ENCODE measurements at regions not wholly inside any gene's neighbourhood (a gene's known extent, or its start where the extent isn't known, plus 50 kb on each side); places are given as distances from the start of the nearest gene placed in this dataset.

GRCh38 chr16:14368399-14368798 is 261.7 kb downstream of the PARN start:
- in situ Hi-C loops (cut with MboI; ENCODE audit: low pct_ligation_motif_present in 1 of 4, low pct_unique_long_range_greater_than_20kb in 1 of 4, low sequenced_read_pairs in 3 of 4) (no loop called here), intact Hi-C loops (cut with DNase I; ENCODE audit: low total_unique reads) (no loop called here)
- H3K4me1 ChIP-seq: no peaks in the 10 kb centered on the region
- 86 to 100% methylated on average over 1 to 3 of the region's 3 CpGs for WGBS, 2 donors (ENCODE audit: low coverage in 1 of 2)
- no peaks in the 10 kb centered on the region for H3K27me3 ChIP-seq
- H3K36me3 ChIP-seq: no peaks in the 10 kb centered on the region
- no peaks in the 10 kb centered on the region for H3K9me3 ChIP-seq
- no peak for DNase-seq
- H3K27ac ChIP-seq: no peak overlapping the region
- H3K4me3 ChIP-seq: no peak overlapping the region
- no peak for TF ChIP-seq CTCF (IDR thresholded peaks at IDR 0.05)
- no peak for TF ChIP-seq EP300 (IDR thresholded peaks at IDR 0.05; ENCODE audit: low read depth)
- TF ChIP-seq POLR2A (IDR thresholded peaks at IDR 0.05): no peak
- TF ChIP-seq POLR2AphosphoS5 (IDR thresholded peaks at IDR 0.05): no peak

DNA sequence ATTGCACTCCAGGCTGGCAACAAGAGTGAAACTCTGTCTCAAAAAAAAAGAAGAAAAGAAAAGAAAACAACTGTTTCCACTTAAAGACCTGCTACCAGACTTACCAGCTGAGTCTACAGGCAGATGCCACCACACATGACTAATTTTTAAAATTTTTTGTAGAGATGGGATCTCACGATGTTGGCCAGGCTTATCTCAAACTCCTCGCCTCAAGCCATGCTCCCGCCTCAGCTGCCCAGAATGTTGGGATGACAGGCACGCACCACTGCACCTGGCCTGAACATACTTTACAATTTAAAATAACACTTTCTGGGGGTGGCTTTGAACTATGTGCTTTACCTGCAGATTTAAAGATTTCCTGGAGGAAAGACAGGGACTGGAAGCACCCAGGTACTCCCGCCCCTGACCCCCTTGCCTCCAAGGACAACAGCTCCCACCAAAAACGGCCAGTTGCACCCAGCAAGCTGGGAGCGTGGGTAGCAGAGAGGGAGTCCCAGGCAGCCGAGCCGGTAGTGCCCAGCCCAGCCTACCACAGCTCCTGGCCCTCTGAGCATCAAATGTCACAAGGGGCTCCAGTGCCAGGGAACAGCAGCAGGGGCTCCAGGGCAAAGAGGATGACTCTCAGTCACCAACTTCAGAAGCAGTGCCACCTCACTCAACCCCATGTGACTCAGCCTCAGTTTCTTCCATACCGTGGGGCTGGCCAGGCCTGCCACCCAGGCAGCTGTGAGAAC is 262.9 kb downstream of the PARN start:
- no peak for TF ChIP-seq POLR2A (IDR thresholded peaks at IDR 0.05)
- TF ChIP-seq EP300 (IDR thresholded peaks at IDR 0.05; ENCODE audit: low read depth): no peak
- TF ChIP-seq CTCF (IDR thresholded peaks at IDR 0.05): no peak
- no peak for TF ChIP-seq POLR2AphosphoS5 (IDR thresholded peaks at IDR 0.05)
- Histone ChIP-seq H3K36me3 (no peaks in the 10 kb centered on the region), H3K27me3 (no peaks in the 10 kb centered on the region), H3K4me3 (no peak overlapping the region), H3K4me1 (no peaks in the 10 kb centered on the region), H3K27ac (no peak overlapping the region), H3K9me3 (no peaks in the 10 kb centered on the region)
- intact Hi-C loops (cut with DNase I; ENCODE audit: low total_unique reads) (no loop called here), in situ Hi-C loops (cut with MboI; ENCODE audit: low pct_ligation_motif_present in 1 of 4, low pct_unique_long_range_greater_than_20kb in 1 of 4, low sequenced_read_pairs in 3 of 4) (no loop called here)
- no peak for DNase-seq
- WGBS, 2 donors (ENCODE audit: low coverage in 1 of 2): 81 to 91% methylated on average over 4 to 10 of the region's 10 CpGs

GRCh38 chr16:14366447-14366846 is 263.6 kb downstream of the PARN start:
- H3K4me3 ChIP-seq: no peak overlapping the region
- H3K27ac ChIP-seq: no peak overlapping the region
- no peaks in the 10 kb centered on the region for H3K36me3 ChIP-seq
- TF ChIP-seq POLR2AphosphoS5 (IDR thresholded peaks at IDR 0.05) (no peak), POLR2A (IDR thresholded peaks at IDR 0.05) (no peak), CTCF (IDR thresholded peaks at IDR 0.05) (no peak), EP300 (IDR thresholded peaks at IDR 0.05; ENCODE audit: low read depth) (no peak)
- intact Hi-C loops (cut with DNase I; ENCODE audit: low total_unique reads): no loop called here
- no peak for DNase-seq
- in situ Hi-C loops (cut with MboI; ENCODE audit: low pct_ligation_motif_present in 1 of 4, low pct_unique_long_range_greater_than_20kb in 1 of 4, low sequenced_read_pairs in 3 of 4): no loop called here
- H3K27me3 ChIP-seq: no peaks in the 10 kb centered on the region
- H3K9me3 ChIP-seq: no peaks in the 10 kb centered on the region
- 90 to 92% methylated on average over 6 to 7 of the region's 7 CpGs for WGBS, 2 donors (ENCODE audit: low coverage in 1 of 2)
- H3K4me1 ChIP-seq: no peaks in the 10 kb centered on the region

GRCh38 chr16:14365200-14365851 is 264.7 kb downstream of the PARN start:
- WGBS, 2 donors (ENCODE audit: low coverage in 1 of 2): 87% methylated on average over 13 of the region's 13 CpGs; no CpG with 5 or more reads in 1 of the 2 donors
- intact Hi-C loops (cut with DNase I; ENCODE audit: low total_unique reads) (no loop called here), in situ Hi-C loops (cut with MboI; ENCODE audit: low pct_ligation_motif_present in 1 of 4, low pct_unique_long_range_greater_than_20kb in 1 of 4, low sequenced_read_pairs in 3 of 4) (no loop called here)
- H3K4me1 ChIP-seq: no peaks in the 10 kb centered on the region
- TF ChIP-seq EP300 (IDR thresholded peaks at IDR 0.05; ENCODE audit: low read depth) (no peak), CTCF (IDR thresholded peaks at IDR 0.05) (no peak), POLR2A (IDR thresholded peaks at IDR 0.05) (no peak), POLR2AphosphoS5 (IDR thresholded peaks at IDR 0.05) (no peak)
- H3K27ac ChIP-seq: no peak overlapping the region
- no peak for DNase-seq
- H3K4me3 ChIP-seq: no peak overlapping the region
- H3K9me3 ChIP-seq: no peaks in the 10 kb centered on the region
- H3K27me3 ChIP-seq: no peaks in the 10 kb centered on the region
- H3K36me3 ChIP-seq: no peaks in the 10 kb centered on the region

All from transverse colon (tissue), 4 donors.